Activated CD4-positive, alpha-beta T cell treated with anti-CD3 and anti-CD28 coated beads for 36 hours (primary cell): ENCODE measurements at regions not wholly inside any gene's neighbourhood (a gene's known extent, or its start where the extent isn't known, plus 50 kb on each side); places are given as distances from the start of the nearest gene placed in this dataset.
"Not testable (repeated sequence)": the region's sequence is repeated elsewhere in the genome, so short reads cannot be mapped to it uniquely, and the experiment has no call there.

Experiments
- ATAC-seq: fragments of 200-7000 bp; cut with Tn5 transposase; one replicate; pipeline ENCODE4 v1.10.0; 2021; ENCODE audit warnings: mild to moderate bottlenecking, moderate library complexity
- CTCF ChIA-PET: fragments of 350-600 bp; sonication (Branson Sonifier 250); formaldehyde crosslinking; loops from one replicate; lab custom pipeline; 2021; ENCODE audit warnings: antibody characterized with exemption; lab: Charles Lee
- POLR2A ChIA-PET: fragments of 350-600 bp; sonication (Branson Sonifier 250); formaldehyde crosslinking; loops from one replicate; lab custom pipeline; 2021; ENCODE audit warnings: antibody characterized with exemption, inconsistent platforms; lab: Charles Lee
- DNase-seq: peaks from one replicate; pipeline ENCODE4 v3.0.0-alpha.2; 2020
- H3K27ac Mint-ChIP-seq: one replicate; pipeline ENCODE4 v1.8.0; 2021; ENCODE audit warnings: mixed read lengths
- H3K27me3 Mint-ChIP-seq: one replicate; pipeline ENCODE4 v1.8.0; 2021; ENCODE audit warnings: mixed read lengths
- H3K36me3 Mint-ChIP-seq: one replicate; pipeline ENCODE4 v1.8.0; 2021; ENCODE audit warnings: low read depth, mixed read lengths
- H3K4me1 Mint-ChIP-seq: one replicate; pipeline ENCODE4 v1.8.0; 2021; ENCODE audit warnings: mixed read lengths
- H3K4me3 Mint-ChIP-seq: one replicate; pipeline ENCODE4 v1.8.0; 2021; ENCODE audit warnings: mild to moderate bottlenecking, moderate library complexity, mixed read lengths
- H3K9me3 Mint-ChIP-seq: one replicate; pipeline ENCODE4 v1.8.0; 2021; ENCODE audit warnings: low read depth, mixed read lengths
- intact Hi-C, 2 experiments: fragments of 100-400 bp; cut with DNase I in 1 of 2; cut with micrococcal nuclease in 1 of 2; formaldehyde crosslinking; loops; one replicate each; pipeline versions ENCODE4 v1.14.2 to v1.15.1; 2022 to 2024; cut with DNase I, micrococcal nuclease

DNA sequence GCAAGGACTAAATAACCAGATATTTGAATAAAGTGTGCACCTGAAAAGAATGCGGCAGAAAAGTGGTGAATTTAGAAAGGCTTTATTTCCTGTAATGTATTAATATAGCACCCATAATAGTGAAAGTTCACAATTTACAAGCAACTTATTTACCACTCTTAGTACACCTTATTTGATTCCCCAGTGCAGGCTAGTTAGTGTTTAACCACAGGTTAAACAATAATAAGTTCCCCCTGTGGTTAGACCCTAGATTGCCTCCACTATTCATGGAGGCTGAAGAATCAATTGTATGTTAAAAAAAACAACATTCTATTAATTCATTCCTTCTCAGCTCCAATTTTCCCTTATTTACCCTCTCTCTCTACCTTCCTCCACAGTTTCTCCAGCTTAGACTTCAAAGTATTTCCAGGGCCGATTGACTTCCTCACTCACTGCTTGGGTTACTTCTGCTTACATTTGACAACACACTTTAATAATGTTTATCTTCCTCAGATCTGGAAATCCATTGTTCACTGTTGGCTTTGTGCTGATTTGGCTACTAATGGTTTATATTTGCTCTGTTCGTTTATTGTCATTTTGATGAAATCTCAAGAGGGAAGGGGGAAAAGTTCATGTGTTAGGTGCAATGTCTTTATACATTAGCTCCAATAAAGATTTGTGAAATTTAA, 796.3 kb downstream of the BRINP3 start:
- no peak overlapping the region for H3K27ac Mint-ChIP-seq
- ATAC-seq (no peak), DNase-seq (no peak)
- H3K4me1 Mint-ChIP-seq: no peaks in the 10 kb centered on the region
- CTCF ChIA-PET: interaction anchor here (0.6 kb wide), 1 partner anchor 14 kb away, joined by 3 read pairs; no protein-coding TSS in a partner anchor
- no peaks in the 10 kb centered on the region for H3K27me3 Mint-ChIP-seq
- POLR2A ChIA-PET: no interaction called here
- no peaks in the 10 kb centered on the region for H3K36me3 Mint-ChIP-seq
- no peaks in the 10 kb centered on the region for H3K9me3 Mint-ChIP-seq
- intact Hi-C loops: no loop called here
- no peak overlapping the region for H3K4me3 Mint-ChIP-seq

DNA sequence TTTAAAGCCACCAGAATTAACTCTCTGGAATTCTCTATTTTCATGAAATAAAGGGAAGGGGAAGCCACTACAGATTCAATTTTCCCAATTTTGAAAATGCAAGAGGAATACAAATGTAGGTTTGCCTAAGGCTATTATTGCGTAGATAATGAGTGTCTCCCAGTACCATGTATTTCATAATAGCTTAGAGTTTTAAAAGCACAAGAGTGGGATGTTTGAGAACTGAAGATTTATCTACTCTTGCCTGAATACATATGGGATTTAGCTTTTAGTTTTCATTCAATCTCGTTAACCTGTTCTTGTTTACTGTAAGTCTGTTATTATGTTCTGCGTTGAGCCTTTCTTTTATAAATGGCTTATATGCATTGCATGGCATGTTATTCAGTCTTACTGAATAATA, 795.1 kb downstream of the BRINP3 start:
- POLR2A ChIA-PET: no interaction called here
- no peaks in the 10 kb centered on the region for H3K9me3 Mint-ChIP-seq
- no peaks in the 10 kb centered on the region for H3K36me3 Mint-ChIP-seq
- H3K27me3 Mint-ChIP-seq: no peaks in the 10 kb centered on the region
- intact Hi-C loops: no loop called here
- no peak overlapping the region for H3K4me3 Mint-ChIP-seq
- H3K4me1 Mint-ChIP-seq: no peaks in the 10 kb centered on the region
- no peak for ATAC-seq
- DNase-seq: no peak
- H3K27ac Mint-ChIP-seq: no peak overlapping the region
- CTCF ChIA-PET: no interaction called here

DNA sequence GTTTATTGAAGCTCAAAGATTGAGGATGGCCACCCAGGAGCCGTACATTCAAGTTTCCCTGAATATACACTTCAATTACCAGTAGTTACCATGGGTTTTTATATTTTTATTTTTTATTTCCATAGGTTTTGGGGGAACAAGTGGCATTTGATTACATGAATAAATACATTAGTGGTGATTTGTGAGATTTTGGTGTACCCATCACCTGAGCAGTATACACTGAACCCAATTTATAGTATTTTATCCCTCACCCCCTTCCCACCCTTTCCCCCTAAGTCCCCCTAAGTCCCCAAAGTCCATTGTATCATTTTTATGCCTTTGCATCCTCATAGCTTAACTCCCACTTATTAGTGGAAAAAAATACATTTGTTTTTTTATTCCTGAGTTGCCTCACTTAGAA, 791.4 kb downstream of the BRINP3 start:
- no peak overlapping the region for H3K27ac Mint-ChIP-seq
- ATAC-seq (no peak), DNase-seq (no peak)
- ChIA-PET POLR2A (no interaction called here), CTCF (no interaction called here)
- no peaks in the 10 kb centered on the region for H3K4me1 Mint-ChIP-seq
- peaks cover 2% of the 10 kb centered on the region for H3K9me3 Mint-ChIP-seq
- no peaks in the 10 kb centered on the region for H3K27me3 Mint-ChIP-seq
- intact Hi-C loops: no loop called here
- H3K36me3 Mint-ChIP-seq: no peaks in the 10 kb centered on the region
- H3K4me3 Mint-ChIP-seq: no peak overlapping the region

DNA sequence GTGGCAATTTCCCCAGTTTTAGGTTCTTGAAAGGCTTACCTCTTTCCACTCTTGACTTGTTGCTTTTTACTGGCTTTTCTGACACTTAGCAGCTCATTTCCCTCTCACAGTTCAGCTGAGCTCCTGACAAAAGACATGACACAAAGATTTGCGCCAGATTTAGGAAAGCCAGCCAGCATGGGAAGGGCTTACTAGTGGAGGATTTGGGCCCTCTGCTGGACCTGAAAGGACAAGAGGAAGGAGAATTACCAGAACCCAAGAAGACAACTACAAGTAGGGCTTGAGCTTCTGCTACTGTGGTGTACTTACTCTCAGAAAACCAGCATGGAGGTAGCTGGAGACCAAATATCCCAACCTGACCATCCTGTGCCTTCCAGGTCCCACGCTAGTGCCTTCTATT, 784.5 kb downstream of the BRINP3 start:
- ATAC-seq: no peak
- H3K4me3 Mint-ChIP-seq: no peak overlapping the region
- intact Hi-C loops: no loop called here

DNA sequence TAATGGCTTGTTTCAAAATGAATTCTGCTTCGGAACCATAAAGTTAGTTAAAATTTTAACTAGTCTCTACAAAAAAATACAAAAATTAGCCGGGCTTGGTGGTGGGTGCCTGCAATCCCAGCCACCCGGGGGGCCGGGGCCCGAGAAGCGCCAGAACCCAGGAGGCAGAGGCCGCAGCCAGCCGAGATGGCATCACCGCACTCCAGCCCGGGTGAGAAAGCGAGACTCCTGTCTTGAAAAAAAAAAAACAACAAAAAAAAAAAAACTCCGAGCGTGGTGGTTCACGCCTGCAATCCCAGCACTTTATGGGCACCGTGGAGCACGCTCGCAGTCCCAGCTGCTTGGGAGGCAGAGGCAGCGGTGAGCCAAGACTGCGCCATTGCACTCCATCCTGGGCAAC, 781.4 kb downstream of the BRINP3 start:
- no peaks in the 10 kb centered on the region for H3K4me1 Mint-ChIP-seq
- POLR2A ChIA-PET: no interaction called here
- DNase-seq: no peak
- peaks cover 6% of the 10 kb centered on the region for H3K9me3 Mint-ChIP-seq
- H3K27ac Mint-ChIP-seq: no peak overlapping the region
- no peak overlapping the region for H3K4me3 Mint-ChIP-seq
- CTCF ChIA-PET: no interaction called here
- H3K27me3 Mint-ChIP-seq: no peaks in the 10 kb centered on the region
- ATAC-seq: no peak
- H3K36me3 Mint-ChIP-seq: no peaks in the 10 kb centered on the region
- intact Hi-C loops: no loop called here

More for the DNA sequence above, 784.5 kb downstream of the BRINP3 start:
- H3K36me3 Mint-ChIP-seq: no peaks in the 10 kb centered on the region
- H3K27ac Mint-ChIP-seq: no peak overlapping the region
- CTCF ChIA-PET: interaction anchor here (0.6 kb wide), 1 partner anchor 161 kb away, joined by 3 read pairs; no protein-coding TSS in a partner anchor
- no peaks in the 10 kb centered on the region for H3K27me3 Mint-ChIP-seq
- peaks cover 8% of the 10 kb centered on the region for H3K9me3 Mint-ChIP-seq
- no peaks in the 10 kb centered on the region for H3K4me1 Mint-ChIP-seq
- POLR2A ChIA-PET: no interaction called here
- no peak for DNase-seq

DNA sequence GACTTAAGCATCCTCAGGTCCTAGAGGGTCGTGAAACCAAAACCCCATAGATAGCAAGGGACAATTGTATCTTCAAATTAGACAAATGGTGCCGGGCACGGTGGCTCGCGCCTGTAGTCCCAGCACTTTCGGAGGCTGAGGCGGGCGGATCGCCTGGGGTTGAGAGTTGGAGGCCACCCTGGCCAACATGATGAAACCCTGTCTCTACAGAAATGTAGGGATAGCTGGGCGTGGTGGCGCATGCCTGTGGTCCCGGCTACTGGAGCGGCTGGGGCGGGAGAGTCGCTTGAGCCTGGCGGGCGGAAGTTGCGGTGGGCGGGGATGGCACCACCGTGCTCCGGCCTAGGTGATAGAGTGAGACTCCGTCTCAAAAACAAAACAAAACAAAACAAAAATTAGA, 780.6 kb downstream of the BRINP3 start:
- POLR2A ChIA-PET: no interaction called here
- H3K4me3 Mint-ChIP-seq: no peak overlapping the region
- no peaks in the 10 kb centered on the region for H3K27me3 Mint-ChIP-seq
- ATAC-seq: no peak
- peaks cover 6% of the 10 kb centered on the region for H3K9me3 Mint-ChIP-seq
- H3K36me3 Mint-ChIP-seq: no peaks in the 10 kb centered on the region
- H3K27ac Mint-ChIP-seq: no peak overlapping the region
- no peaks in the 10 kb centered on the region for H3K4me1 Mint-ChIP-seq
- intact Hi-C loops: no loop called here
- no peak for DNase-seq
- CTCF ChIA-PET: no interaction called here

DNA sequence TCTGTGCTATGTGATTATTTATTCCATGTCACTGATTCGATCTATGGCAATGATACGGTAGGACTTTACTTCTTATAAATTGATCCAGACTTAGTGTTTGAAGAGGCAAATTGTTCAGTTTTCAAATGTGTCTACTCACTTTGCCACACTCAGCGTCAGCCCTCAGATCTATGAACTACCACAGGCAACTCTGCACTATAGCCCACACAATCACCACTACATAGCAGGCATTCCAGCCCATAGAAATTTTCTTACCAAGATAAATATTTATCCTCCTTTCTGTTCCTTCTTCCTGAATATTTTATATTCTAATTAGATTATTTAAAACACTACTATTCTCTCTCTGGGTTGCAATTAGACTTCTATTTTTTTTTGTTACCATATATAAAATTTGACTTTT, 776.1 kb downstream of the BRINP3 start:
- Mint-ChIP-seq H3K27ac (no peak overlapping the region), H3K4me3 (no peak overlapping the region), H3K9me3 (peaks cover 3% of the 10 kb centered on the region), H3K27me3 (no peaks in the 10 kb centered on the region), H3K4me1 (no peaks in the 10 kb centered on the region), H3K36me3 (no peaks in the 10 kb centered on the region)
- ATAC-seq (no peak), DNase-seq (no peak)
- ChIA-PET POLR2A (no interaction called here), CTCF (no interaction called here)
- intact Hi-C loops: no loop called here

DNA sequence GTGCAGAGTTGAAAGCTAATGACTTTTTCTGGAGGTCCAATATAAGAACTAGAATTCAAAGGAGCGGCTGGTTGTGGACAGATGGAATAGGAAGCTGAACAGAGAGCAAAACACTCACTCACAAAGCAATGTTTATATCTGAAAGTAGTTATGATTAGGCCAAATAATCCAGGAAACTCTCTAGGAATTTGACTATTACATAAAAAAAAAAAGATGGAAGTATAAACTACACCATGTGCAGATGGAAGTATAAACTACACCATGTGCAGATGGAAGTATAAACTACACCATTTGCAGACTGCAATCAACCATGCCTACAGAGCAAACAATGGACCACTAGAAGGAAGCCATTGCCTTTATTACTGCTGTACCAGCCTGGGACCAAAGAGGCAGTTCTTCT, 771.1 kb downstream of the BRINP3 start:
- DNase-seq (no peak), ATAC-seq (no peak)
- Mint-ChIP-seq H3K27ac (no peak overlapping the region), H3K4me1 (no peaks in the 10 kb centered on the region), H3K9me3 (peaks cover 7% of the 10 kb centered on the region), H3K4me3 (no peak overlapping the region), H3K36me3 (no peaks in the 10 kb centered on the region), H3K27me3 (no peaks in the 10 kb centered on the region)
- ChIA-PET CTCF (no interaction called here), POLR2A (no interaction called here)
- intact Hi-C loops: no loop called here

DNA sequence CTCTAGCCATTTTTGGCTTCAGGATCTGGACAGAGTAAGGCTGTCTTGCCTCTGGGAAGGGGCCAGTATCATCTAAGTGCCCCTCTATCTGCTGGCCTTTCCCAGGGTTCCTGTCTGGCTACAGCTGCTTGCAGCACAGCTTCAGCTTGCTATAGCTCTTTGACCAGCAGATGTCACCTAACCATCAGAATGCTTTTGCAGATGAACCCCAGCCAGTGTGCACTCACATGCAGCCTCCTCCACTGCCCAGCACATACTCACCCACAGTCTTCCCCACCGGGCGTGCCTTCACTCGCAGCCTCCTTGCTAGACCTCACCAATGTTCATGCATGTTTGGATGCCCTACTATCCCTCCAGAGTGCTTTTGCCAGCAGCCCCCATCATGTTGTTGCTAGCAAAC, 769.0 kb downstream of the BRINP3 start:
- Mint-ChIP-seq H3K27me3 (no peaks in the 10 kb centered on the region), H3K36me3 (no peaks in the 10 kb centered on the region), H3K4me1 (no peaks in the 10 kb centered on the region), H3K9me3 (peaks cover 14% of the 10 kb centered on the region), H3K4me3 (no peak overlapping the region), H3K27ac (no peak overlapping the region)
- ChIA-PET POLR2A (no interaction called here), CTCF (no interaction called here)
- no peak for DNase-seq
- ATAC-seq: no peak
- intact Hi-C loops: no loop called here

DNA sequence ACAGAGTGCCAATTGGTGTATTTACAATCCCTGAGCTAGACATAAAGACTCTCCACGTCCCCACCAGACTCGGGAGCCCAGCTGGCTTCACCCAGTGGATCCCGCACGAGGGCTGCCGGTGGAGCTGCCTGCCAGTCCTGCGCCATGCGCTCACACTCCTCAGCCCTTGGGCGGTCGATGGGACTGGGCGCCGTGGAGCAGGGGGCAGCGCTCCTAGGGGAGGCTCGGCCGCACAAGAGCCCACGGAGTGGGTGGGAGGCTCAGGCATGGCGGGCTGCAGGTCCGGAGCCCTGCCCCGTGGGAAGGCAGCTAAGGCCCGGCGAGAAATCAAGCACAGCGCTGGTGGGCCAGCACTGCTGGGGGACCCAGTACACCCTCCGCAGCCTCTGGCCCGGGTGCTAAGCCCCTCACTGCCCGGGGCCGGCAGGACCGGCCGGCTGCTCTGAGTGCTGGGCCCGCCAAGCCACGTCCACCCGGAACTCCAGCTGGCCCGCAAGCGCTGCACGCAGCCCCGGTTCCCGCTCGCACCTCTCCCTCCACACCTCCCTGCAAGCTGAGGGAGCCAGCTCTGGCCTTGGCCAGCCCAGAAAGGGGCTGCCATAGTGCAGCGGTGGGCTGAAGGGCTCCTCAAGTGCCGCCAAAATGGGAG, 759.4 kb downstream of the BRINP3 start:
- H3K4me1 Mint-ChIP-seq, CTCF ChIA-PET, H3K9me3 Mint-ChIP-seq, intact Hi-C loops, H3K27ac Mint-ChIP-seq, ATAC-seq, DNase-seq, H3K27me3 Mint-ChIP-seq, POLR2A ChIA-PET, H3K4me3 Mint-ChIP-seq, H3K36me3 Mint-ChIP-seq: not testable (repeated sequence)

DNA sequence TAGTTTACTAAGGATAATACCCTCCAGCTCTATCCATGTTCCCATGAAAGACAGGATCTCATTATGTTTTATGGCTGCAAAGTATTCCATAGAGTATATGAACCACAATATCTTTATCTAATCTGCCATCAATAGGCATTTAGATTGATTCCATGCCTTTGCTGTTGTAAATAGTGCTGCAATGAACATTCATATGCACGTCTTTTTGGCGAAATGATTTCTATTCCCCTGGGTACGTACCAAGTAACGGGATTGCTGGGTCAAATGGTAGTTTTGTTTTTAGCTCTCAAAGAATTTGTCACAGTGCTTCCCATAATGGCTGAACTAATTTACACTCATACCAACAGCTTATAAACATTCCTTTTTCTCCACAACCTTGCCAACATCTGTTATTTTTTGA, 750.9 kb downstream of the BRINP3 start:
- CTCF ChIA-PET: no interaction called here
- intact Hi-C loops: no loop called here
- no peaks in the 10 kb centered on the region for H3K4me1 Mint-ChIP-seq
- H3K36me3 Mint-ChIP-seq: no peaks in the 10 kb centered on the region
- H3K27me3 Mint-ChIP-seq: no peaks in the 10 kb centered on the region
- no peak overlapping the region for H3K27ac Mint-ChIP-seq
- POLR2A ChIA-PET: no interaction called here
- peaks cover 12% of the 10 kb centered on the region for H3K9me3 Mint-ChIP-seq
- DNase-seq: no peak
- no peak overlapping the region for H3K4me3 Mint-ChIP-seq
- no peak for ATAC-seq

DNA sequence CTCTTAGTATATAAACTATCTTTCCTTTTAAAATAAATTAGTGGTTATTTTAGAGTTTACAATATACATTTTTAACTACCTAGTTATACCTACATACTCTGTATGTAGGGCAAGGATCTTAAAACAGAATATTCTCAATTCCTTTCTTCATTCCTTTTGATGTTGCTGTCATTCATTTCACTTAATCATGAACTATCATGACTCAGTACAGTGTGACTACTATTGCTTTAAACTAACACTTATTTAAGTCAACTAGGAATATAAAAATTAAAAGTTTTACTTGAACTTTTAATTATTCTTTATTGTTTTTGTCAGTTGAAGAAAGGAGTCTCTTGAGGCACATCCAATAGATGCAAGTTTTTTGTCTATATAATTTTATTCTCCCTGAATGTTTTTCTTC, 726.4 kb downstream of the BRINP3 start:
- ATAC-seq: no peak

More for the DNA sequence above, 726.4 kb downstream of the BRINP3 start:
- ChIA-PET POLR2A (no interaction called here), CTCF (no interaction called here)
- DNase-seq: no peak
- Mint-ChIP-seq H3K9me3 (peaks cover 9% of the 10 kb centered on the region), H3K36me3 (no peaks in the 10 kb centered on the region), H3K27me3 (no peaks in the 10 kb centered on the region), H3K27ac (no peak overlapping the region), H3K4me1 (no peaks in the 10 kb centered on the region), H3K4me3 (no peak overlapping the region)
- intact Hi-C loops: no loop called here
